GM23338 (cell line): ENCODE measurements at regions not wholly inside any gene's neighbourhood (a gene's known extent, or its start where the extent isn't known, plus 50 kb on each side); places are given as distances from the start of the nearest gene placed in this dataset.

Experiments used
- EZH2phosphoT487 ChIP-seq: fragments of 200-600 bp; sonication (generic); IDR thresholded peaks from one replicate; pipeline ENCODE4 v1.8.1; 2018; ENCODE audit warnings: antibody characterized with exemption; ENCODE audit not compliant: unreplicated experiment
- REST ChIP-seq: IDR thresholded peaks from one replicate; pipeline ENCODE4 v1.6.1; 2018; ENCODE audit warnings: antibody characterized with exemption; ENCODE audit not compliant: unreplicated experiment
- ZNF114 ChIP-seq: fragments of 250-450 bp; sonication (Bioruptor Pico); IDR thresholded peaks from 2 replicates; pipeline ENCODE4 v1.5.0; 2020; ENCODE audit warnings: mild to moderate bottlenecking, moderate library complexity
- TF ChIP-seq, protein P1 (sequence below), 2 experiments: fragments of 200-600 bp in 1 of 2; sonication (generic) in 1 of 2; conservative IDR thresholded peaks; 2 replicates each; pipeline versions ENCODE4 v1.5.1 to v1.6.1; 2016 to 2017; ENCODE audit warnings: antibody characterized with exemption in 2 of 2, low read depth in 2 of 2, mild to moderate bottlenecking in 2 of 2, moderate library complexity in 1 of 2

DNA sequence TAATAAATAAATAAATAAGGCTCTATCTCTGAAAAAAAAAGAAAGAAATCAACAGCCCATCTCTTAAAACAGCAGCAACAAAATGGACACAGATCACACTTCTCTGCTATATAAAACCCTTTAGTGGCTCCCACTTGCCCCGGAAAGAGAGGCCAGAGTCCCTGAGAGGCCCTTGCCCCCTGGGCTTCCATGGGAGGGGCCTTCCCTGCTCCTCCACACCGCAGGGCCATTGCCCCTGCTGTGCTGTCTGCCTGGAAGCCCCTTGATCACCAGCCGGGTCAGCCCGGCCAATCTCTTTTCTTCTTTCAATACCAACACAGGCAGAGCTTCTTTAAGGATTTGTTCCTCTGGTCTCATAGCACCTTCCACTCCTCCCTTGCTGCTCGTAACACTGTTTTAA, 171.1 kb downstream of the URI1 start:
- TF ChIP-seq, protein P1, sequence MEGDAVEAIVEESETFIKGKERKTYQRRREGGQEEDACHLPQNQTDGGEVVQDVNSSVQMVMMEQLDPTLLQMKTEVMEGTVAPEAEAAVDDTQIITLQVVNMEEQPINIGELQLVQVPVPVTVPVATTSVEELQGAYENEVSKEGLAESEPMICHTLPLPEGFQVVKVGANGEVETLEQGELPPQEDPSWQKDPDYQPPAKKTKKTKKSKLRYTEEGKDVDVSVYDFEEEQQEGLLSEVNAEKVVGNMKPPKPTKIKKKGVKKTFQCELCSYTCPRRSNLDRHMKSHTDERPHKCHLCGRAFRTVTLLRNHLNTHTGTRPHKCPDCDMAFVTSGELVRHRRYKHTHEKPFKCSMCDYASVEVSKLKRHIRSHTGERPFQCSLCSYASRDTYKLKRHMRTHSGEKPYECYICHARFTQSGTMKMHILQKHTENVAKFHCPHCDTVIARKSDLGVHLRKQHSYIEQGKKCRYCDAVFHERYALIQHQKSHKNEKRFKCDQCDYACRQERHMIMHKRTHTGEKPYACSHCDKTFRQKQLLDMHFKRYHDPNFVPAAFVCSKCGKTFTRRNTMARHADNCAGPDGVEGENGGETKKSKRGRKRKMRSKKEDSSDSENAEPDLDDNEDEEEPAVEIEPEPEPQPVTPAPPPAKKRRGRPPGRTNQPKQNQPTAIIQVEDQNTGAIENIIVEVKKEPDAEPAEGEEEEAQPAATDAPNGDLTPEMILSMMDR (conservative IDR thresholded peaks at IDR 0.05; ENCODE audit: low read depth in 2 of 2): no peak
- TF ChIP-seq REST (no peak), ZNF114 (CRISPR knock-in tag) (no peak), EZH2phosphoT487 (no peak)
